GM20431 (cell line): ENCODE measurements at regions not wholly inside any gene's neighbourhood (a gene's known extent, or its start where the extent isn't known, plus 50 kb on each side); places are given as distances from the start of the nearest gene placed in this dataset.

Experiments
- in situ Hi-C: fragments of 300-500 bp; cut with MseI, MboI; formaldehyde crosslinking; loops from one replicate; pipeline ENCODE4 v1.15.0; 2020; ENCODE audit warnings: low sequenced_read_pairs; ENCODE audit not compliant: unreplicated experiment

- in situ Hi-C loops = loop anchor here (25.0 kb wide), 2 partner anchors 103 to 197 kb away; no protein-coding TSS in a partner anchor
Observed at GRCh38 chr9:22265534-22265933, 181.1 kb upstream of the DMRTA1 start.

- in situ Hi-C loops = loop anchor here (25.0 kb wide), 2 partner anchors 112 to 188 kb away; no protein-coding TSS in a partner anchor
Observed at GRCh38 chr9:22274477-22274876, 172.1 kb upstream of the DMRTA1 start.

GRCh38 chr9:22278426-22278825 is 168.2 kb upstream of the DMRTA1 start:
- in situ Hi-C loops = no loop called here

- in situ Hi-C loops = no loop called here
Observed at GRCh38 chr9:22279636-22280035, 167.0 kb upstream of the DMRTA1 start.

GRCh38 chr9:22285066-22285465 is 161.6 kb upstream of the DMRTA1 start:
- in situ Hi-C loops = no loop called here

GRCh38 chr9:22286661-22287060 is 160.0 kb upstream of the DMRTA1 start:
- in situ Hi-C loops = no loop called here

GRCh38 chr9:22288661-22289060 is 158.0 kb upstream of the DMRTA1 start:
- in situ Hi-C loops = no loop called here

GRCh38 chr9:22307013-22307711 is 139.5 kb upstream of the DMRTA1 start:
- in situ Hi-C loops = no loop called here

- in situ Hi-C loops = no loop called here
Observed at GRCh38 chr9:22308177-22308576, 138.4 kb upstream of the DMRTA1 start.

GRCh38 chr9:22316645-22317044 is 130.0 kb upstream of the DMRTA1 start:
- in situ Hi-C loops = no loop called here

GRCh38 chr9:22331533-22331932 is 115.1 kb upstream of the DMRTA1 start:
- in situ Hi-C loops = no loop called here

- in situ Hi-C loops = no loop called here
Observed at GRCh38 chr9:22332202-22332601, 114.4 kb upstream of the DMRTA1 start.

- in situ Hi-C loops = no loop called here
Observed at GRCh38 chr9:22337261-22337660, 109.4 kb upstream of the DMRTA1 start.

- in situ Hi-C loops = no loop called here
Observed at GRCh38 chr9:22342491-22343217, 104.0 kb upstream of the DMRTA1 start.

- in situ Hi-C loops = no loop called here
Observed at GRCh38 chr9:22343218-22343611, 103.4 kb upstream of the DMRTA1 start.

- in situ Hi-C loops = no loop called here
Observed at GRCh38 chr9:22354699-22355384, 91.8 kb upstream of the DMRTA1 start.

- in situ Hi-C loops = no loop called here
Observed at GRCh38 chr9:22356985-22357384, 89.6 kb upstream of the DMRTA1 start.

- in situ Hi-C loops = no loop called here
Observed at GRCh38 chr9:22363421-22363887, 83.2 kb upstream of the DMRTA1 start.

GRCh38 chr9:22373636-22374035 is 73.0 kb upstream of the DMRTA1 start:
- in situ Hi-C loops = no loop called here

- in situ Hi-C loops = no loop called here
Observed at GRCh38 chr9:22374051-22374450, 72.6 kb upstream of the DMRTA1 start.

GRCh38 chr9:22379272-22379671 is 67.4 kb upstream of the DMRTA1 start:
- in situ Hi-C loops = no loop called here
